Activated CD8-positive, alpha-beta memory T cell treated with anti-CD3 and anti-CD28 coated beads for 1 hour (primary cell): ENCODE measurements at regions not wholly inside any gene's neighbourhood (a gene's known extent, or its start where the extent isn't known, plus 50 kb on each side); places are given as distances from the start of the nearest gene placed in this dataset.

Experiments
- DNase-seq, 2 donors: peaks; one replicate each; pipeline ENCODE4 v3.0.0-alpha.2; 2020; ENCODE audit warnings: low read depth in 1 of 2; ENCODE audit errors: extremely low read depth in 1 of 2

- DNase-seq = no peak
Observed at GRCh38 chr4:18248611-18249010, 227.1 kb upstream of the LCORL start.

- no peak for DNase-seq
Observed at GRCh38 chr4:18247189-18247588, 225.6 kb upstream of the LCORL start.

GRCh38 chr4:18242919-18243693, 221.6 kb upstream of the LCORL start:
- DNase-seq = no peak

- no peak for DNase-seq
Observed at GRCh38 chr4:18241727-18242126, 220.2 kb upstream of the LCORL start.

- DNase-seq = no peak
Observed at GRCh38 chr4:18234108-18234507, 212.6 kb upstream of the LCORL start.

- DNase-seq = no peak
Observed at GRCh38 chr4:18231726-18232125, 210.2 kb upstream of the LCORL start.

GRCh38 chr4:18227880-18228279, 206.3 kb upstream of the LCORL start:
- DNase-seq = no peak

GRCh38 chr4:18214411-18215055, 193.0 kb upstream of the LCORL start:
- no peak for DNase-seq

GRCh38 chr4:18213576-18214198, 192.1 kb upstream of the LCORL start:
- no peak for DNase-seq

GRCh38 chr4:18209448-18209847, 187.9 kb upstream of the LCORL start:
- no peak for DNase-seq

GRCh38 chr4:18203966-18204365, 182.4 kb upstream of the LCORL start:
- DNase-seq = no peak

GRCh38 chr4:18202486-18202885, 180.9 kb upstream of the LCORL start:
- no peak for DNase-seq

- no peak for DNase-seq
Observed at GRCh38 chr4:18201885-18202284, 180.3 kb upstream of the LCORL start.

- no peak for DNase-seq
Observed at GRCh38 chr4:18198653-18199052, 177.1 kb upstream of the LCORL start.

GRCh38 chr4:18197467-18197866, 175.9 kb upstream of the LCORL start:
- no peak for DNase-seq

- DNase-seq = no peak
Observed at GRCh38 chr4:18194278-18194677, 172.7 kb upstream of the LCORL start.

- no peak for DNase-seq
Observed at GRCh38 chr4:18192901-18193300, 171.3 kb upstream of the LCORL start.

GRCh38 chr4:18185491-18185890, 163.9 kb upstream of the LCORL start:
- DNase-seq = no peak

- no peak for DNase-seq
Observed at GRCh38 chr4:18180892-18181291, 159.3 kb upstream of the LCORL start.

GRCh38 chr4:18180122-18180521, 158.6 kb upstream of the LCORL start:
- no peak for DNase-seq

GRCh38 chr4:18171896-18172295, 150.3 kb upstream of the LCORL start:
- no peak for DNase-seq

GRCh38 chr4:18167831-18168230, 146.3 kb upstream of the LCORL start:
- no peak for DNase-seq
